ENCODE measurements at regions not wholly inside any gene's neighbourhood (a gene's known extent, or its start where the extent isn't known, plus 50 kb on each side); places are given as distances from the start of the nearest gene placed in this dataset.

GRCh38 chr22:27434898-27435297 lies 366.7 kb downstream of the MN1 start:
- H3K9me3 ChIP-seq, result no peaks in the 10 kb centered on the region
- intact Hi-C loops (cut with DNase I), result no loop called here
- H3K27ac ChIP-seq, result no peak overlapping the region
- H3K36me3 ChIP-seq, result no peaks in the 10 kb centered on the region
- 97 to 98% methylated on average over 10 of the region's 10 CpGs for WGBS, 2 donors
- H3K4me1 ChIP-seq, result peaks cover 11% of the 10 kb centered on the region in 2 donors
- H3K4me3 ChIP-seq (replicated peaks in 1 of 3), result no peak overlapping the region
- no peak for TF ChIP-seq POLR2A (IDR thresholded peaks at IDR 0.05)
- no peak for TF ChIP-seq CTCF (IDR thresholded peaks at IDR 0.05)
- no peak for DNase-seq
- H3K27me3 ChIP-seq, result no peaks in the 10 kb centered on the region

GRCh38 chr22:27435844-27436576 lies 365.5 kb downstream of the MN1 start:
- intact Hi-C loops (cut with DNase I), result no loop called here
- 56 to 69% methylated on average over 15 to 17 of the region's 19 CpGs for WGBS, 2 donors
- no peaks in the 10 kb centered on the region for H3K27me3 ChIP-seq
- DNase-seq, result no peak
- H3K36me3 ChIP-seq, result no peaks in the 10 kb centered on the region
- H3K4me1 ChIP-seq, result peaks cover 11% of the 10 kb centered on the region in 2 donors
- H3K4me3 ChIP-seq (replicated peaks in 1 of 3), result no peak overlapping the region
- H3K27ac ChIP-seq, result no peak overlapping the region
- no peaks in the 10 kb centered on the region for H3K9me3 ChIP-seq
- TF ChIP-seq POLR2A (IDR thresholded peaks at IDR 0.05) (no peak), CTCF (IDR thresholded peaks at IDR 0.05) (no peak)

- TF ChIP-seq POLR2A (IDR thresholded peaks at IDR 0.05) (no peak), CTCF (IDR thresholded peaks at IDR 0.05) (no peak)
- Histone ChIP-seq H3K4me3 (replicated peaks in 1 of 3) (no peak overlapping the region), H3K4me1 (peaks cover 11% of the 10 kb centered on the region in 2 donors), H3K9me3 (no peaks in the 10 kb centered on the region), H3K27me3 (no peaks in the 10 kb centered on the region), H3K36me3 (no peaks in the 10 kb centered on the region), H3K27ac (no peak overlapping the region)
- whole genome bisulfite sequencing, 2 donors, result 78 to 88% methylated on average over 7 of the region's 7 CpGs
- intact Hi-C loops (cut with DNase I), result no loop called here
- DNase-seq, result no peak
Measured at GRCh38 chr22:27436591-27436990, 365.0 kb downstream of the MN1 start.

- Histone ChIP-seq H3K27ac (no peak overlapping the region), H3K9me3 (no peaks in the 10 kb centered on the region), H3K36me3 (no peaks in the 10 kb centered on the region), H3K4me3 (replicated peaks in 1 of 3) (no peak overlapping the region), H3K27me3 (no peaks in the 10 kb centered on the region), H3K4me1 (peaks cover 11% of the 10 kb centered on the region in 2 donors)
- DNase-seq, result no peak
- no peak for TF ChIP-seq POLR2A (IDR thresholded peaks at IDR 0.05)
- TF ChIP-seq CTCF (IDR thresholded peaks at IDR 0.05), result no peak
- intact Hi-C loops (cut with DNase I), result no loop called here
- 86 to 91% methylated on average over 3 to 4 of the region's 4 CpGs for WGBS, 2 donors
Measured at GRCh38 chr22:27437570-27437969, 364.0 kb downstream of the MN1 start.

- Histone ChIP-seq H3K36me3 (no peaks in the 10 kb centered on the region), H3K4me1 (peaks cover 11% of the 10 kb centered on the region in 2 donors), H3K4me3 (replicated peaks in 1 of 3) (no peak overlapping the region), H3K27ac (peak overlapping the region in 1 of 3 donors; percentile 23), H3K27me3 (no peaks in the 10 kb centered on the region), H3K9me3 (no peaks in the 10 kb centered on the region)
- TF ChIP-seq CTCF (IDR thresholded peaks at IDR 0.05), result peak in 1 of 6 experiments; percentile 9
- no peak for TF ChIP-seq POLR2A (IDR thresholded peaks at IDR 0.05)
- WGBS, 2 donors, result 10 to 16% methylated on average over 18 to 21 of the region's 22 CpGs
- intact Hi-C loops (cut with DNase I), result no loop called here
- peak; percentile 42 to 54 for DNase-seq
Measured at GRCh38 chr22:27438271-27438980, 363.1 kb downstream of the MN1 start.
